Liver (tissue), 8 donors: ENCODE measurements at regions not wholly inside any gene's neighbourhood (a gene's known extent, or its start where the extent isn't known, plus 50 kb on each side); places are given as distances from the start of the nearest gene placed in this dataset.

Experiments
- DNase-seq: peaks from one replicate; pipeline ENCODE4 v3.0.0-alpha.2; 2017; ENCODE audit warnings: low spot score
- H3K27ac ChIP-seq, 2 donors: one replicate each; pipeline ENCODE4 v1.7.0; 2013; ENCODE audit warnings: inconsistent platforms in 2 of 2, low read length in 2 of 2, control low read depth in 1 of 2, low read depth in 1 of 2, mild to moderate bottlenecking in 1 of 2
- H3K27me3 ChIP-seq, 4 donors: one replicate each; pipeline versions ENCODE4 v1.6.1 to v1.7.0; 2013; ENCODE audit warnings: low read length in 3 of 4, inconsistent platforms in 1 of 4, mild to moderate bottlenecking in 1 of 4, moderate library complexity in 1 of 4; ENCODE audit not compliant: control insufficient read depth in 4 of 4, insufficient read depth in 4 of 4
- H3K36me3 ChIP-seq, 4 donors: one replicate each; pipeline versions ENCODE4 v1.6.1 to v1.7.0; 2013; ENCODE audit warnings: low read length in 3 of 4, mild to moderate bottlenecking in 3 of 4, low read depth in 1 of 4, moderate library complexity in 1 of 4; ENCODE audit not compliant: control insufficient read depth in 4 of 4, insufficient read depth in 3 of 4
- H3K4me1 ChIP-seq, 4 donors: one replicate each; pipeline versions ENCODE4 v1.6.1 to v1.7.0; 2013; ENCODE audit warnings: low read length in 3 of 4, mild to moderate bottlenecking in 3 of 4, moderate library complexity in 1 of 4; ENCODE audit not compliant: control insufficient read depth in 4 of 4, insufficient read depth in 4 of 4
- H3K4me3 ChIP-seq, 3 donors: one replicate each; pipeline versions ENCODE4 v1.6.1 to v1.7.0; 2013; ENCODE audit warnings: low read length in 3 of 3, control low read depth in 1 of 3, low read depth in 1 of 3, mild to moderate bottlenecking in 1 of 3
- H3K9ac ChIP-seq, 2 donors: one replicate each; pipeline ENCODE4 v1.7.0; 2013; ENCODE audit warnings: low read length in 2 of 2, mild to moderate bottlenecking in 2 of 2, moderate library complexity in 2 of 2, control low read depth in 1 of 2, low read depth in 1 of 2
- H3K9me3 ChIP-seq, 4 donors: one replicate each; pipeline versions ENCODE4 v1.6.1 to v1.7.0; 2013; ENCODE audit warnings: low read length in 3 of 4; ENCODE audit not compliant: control insufficient read depth in 4 of 4
- ATF3 ChIP-seq: IDR thresholded peaks from 2 replicates; pipeline ENCODE4 v1.6.1; 2016; ENCODE audit warnings: antibody characterized with exemption
- CTCF ChIP-seq: fragments of 150-350 bp; IDR thresholded peaks from 2 replicates; pipeline ENCODE4 v1.5.1; 2017; ENCODE audit warnings: improper control_type of control experiment, low read depth, low read length; ENCODE audit not compliant: missing input control
- EGR1 ChIP-seq, 2 donors: IDR thresholded peaks; 2 replicates each; pipeline ENCODE4 v1.6.1; 2016 to 2018; ENCODE audit warnings: antibody characterized with exemption in 2 of 2, low read depth in 2 of 2
- FOXA1 ChIP-seq: IDR thresholded peaks from 2 replicates; pipeline ENCODE4 v1.6.1; 2016; ENCODE audit warnings: antibody characterized with exemption
- FOXA2 ChIP-seq: IDR thresholded peaks from 2 replicates; pipeline ENCODE4 v1.6.1; 2016; ENCODE audit warnings: antibody characterized with exemption
- GABPA ChIP-seq, 2 donors: IDR thresholded peaks in 1 of 2; conservative IDR thresholded peaks in 1 of 2; 2 replicates each; pipeline ENCODE4 v1.6.1; 2016; ENCODE audit warnings: antibody characterized with exemption in 2 of 2, mild to moderate bottlenecking in 1 of 2, moderate library complexity in 1 of 2
- HNF4A ChIP-seq, 2 donors: conservative IDR thresholded peaks; 2 replicates each; pipeline ENCODE4 v1.6.1; 2016; ENCODE audit warnings: antibody characterized with exemption in 2 of 2, mild to moderate bottlenecking in 2 of 2
- HNF4G ChIP-seq: IDR thresholded peaks from 2 replicates; pipeline ENCODE4 v1.6.1; 2016; ENCODE audit warnings: antibody characterized with exemption
- JUND ChIP-seq, 2 donors: IDR thresholded peaks; 2 replicates each; pipeline ENCODE4 v1.6.1; 2016; ENCODE audit warnings: antibody characterized with exemption in 2 of 2
- MAX ChIP-seq: IDR thresholded peaks from 2 replicates; pipeline ENCODE4 v1.6.1; 2016; ENCODE audit warnings: antibody characterized with exemption
- NR2F2 ChIP-seq: IDR thresholded peaks from 2 replicates; pipeline ENCODE4 v1.6.1; 2016; ENCODE audit warnings: antibody characterized with exemption
- RAD21 ChIP-seq, 2 donors: IDR thresholded peaks; 2 replicates each; pipeline ENCODE4 v1.6.1; 2016; ENCODE audit warnings: antibody characterized with exemption in 2 of 2, mild to moderate bottlenecking in 2 of 2
- REST ChIP-seq: IDR thresholded peaks from 2 replicates; pipeline ENCODE4 v1.6.1; 2016; ENCODE audit warnings: antibody characterized with exemption, mild to moderate bottlenecking
- RXRA ChIP-seq, 2 donors: IDR thresholded peaks; 2 replicates each; pipeline ENCODE4 v1.6.1; 2017 to 2018; ENCODE audit warnings: antibody characterized with exemption in 2 of 2, mild to moderate bottlenecking in 1 of 2
- SP1 ChIP-seq: IDR thresholded peaks from 2 replicates; pipeline ENCODE4 v1.6.1; 2018; ENCODE audit warnings: antibody characterized with exemption, mild to moderate bottlenecking
- TAF1 ChIP-seq: conservative IDR thresholded peaks from 2 replicates; pipeline ENCODE4 v1.6.1; 2016; ENCODE audit warnings: antibody characterized with exemption, mild to moderate bottlenecking
- YY1 ChIP-seq: IDR thresholded peaks from 2 replicates; pipeline ENCODE4 v1.6.1; 2016; ENCODE audit warnings: antibody characterized with exemption, mild to moderate bottlenecking
- ZBTB33 ChIP-seq: IDR thresholded peaks from 2 replicates; pipeline ENCODE4 v1.6.1; 2016; ENCODE audit warnings: antibody characterized with exemption
- WGBS: extraction: QIAGEN DNeasy Blood & Tissue Kit; methylation state at CpG from one replicate; pipeline ENCODE4 v1.1.7; 2013; 5-methylcytosine and 5-hydroxymethylcytosine counted together
- donor health status: healthy.
- donor health status: healthy.
- donor health status: healthy.
- donor health status: healthy.
- donor health status: healthy.

GRCh38 chr7:27375958-27376357 is 133.4 kb downstream of the EVX1 start:
- no peak overlapping the region for H3K27ac ChIP-seq
- no peaks in the 10 kb centered on the region for H3K9me3 ChIP-seq
- no peak for TF ChIP-seq HNF4G
- TF ChIP-seq FOXA1: no peak
- no peak for TF ChIP-seq SP1
- no peak for TF ChIP-seq HNF4A (conservative IDR thresholded peaks at IDR 0.05)
- TF ChIP-seq NR2F2: no peak
- no peak for TF ChIP-seq CTCF
- TF ChIP-seq YY1: no peak
- TF ChIP-seq MAX: no peak
- TF ChIP-seq FOXA2: no peak
- TF ChIP-seq EGR1 (IDR thresholded peaks at IDR 0.05; ENCODE audit: low read depth in 2 of 2): no peak
- TF ChIP-seq RAD21 (IDR thresholded peaks at IDR 0.05): no peak
- TF ChIP-seq ZBTB33: no peak
- TF ChIP-seq RXRA (IDR thresholded peaks at IDR 0.05): no peak
- TF ChIP-seq REST: no peak
- TF ChIP-seq JUND (IDR thresholded peaks at IDR 0.05): no peak
- no peak for TF ChIP-seq TAF1
- TF ChIP-seq ATF3: no peak
- no peak for TF ChIP-seq GABPA (IDR thresholded peaks at IDR 0.05 in 1 of 2, conservative IDR thresholded peaks at IDR 0.05 in 1 of 2)
- H3K4me3 ChIP-seq: no peak overlapping the region
- 87% methylated on average over 5 of the region's 5 CpGs for WGBS
- no peak overlapping the region for H3K9ac ChIP-seq
- H3K4me1 ChIP-seq: no peaks in the 10 kb centered on the region
- no peaks in the 10 kb centered on the region for H3K36me3 ChIP-seq
- no peak for DNase-seq
- H3K27me3 ChIP-seq: no peaks in the 10 kb centered on the region

GRCh38 chr7:27377988-27378387 is 135.4 kb downstream of the EVX1 start:
- TF ChIP-seq RXRA (IDR thresholded peaks at IDR 0.05) (no peak), FOXA1 (no peak), RAD21 (IDR thresholded peaks at IDR 0.05) (no peak), REST (no peak), HNF4A (conservative IDR thresholded peaks at IDR 0.05) (no peak), ATF3 (no peak)
- Histone ChIP-seq H3K27me3 (no peaks in the 10 kb centered on the region), H3K9me3 (no peaks in the 10 kb centered on the region), H3K27ac (no peak overlapping the region), H3K4me1 (no peaks in the 10 kb centered on the region), H3K4me3 (no peak overlapping the region), H3K36me3 (no peaks in the 10 kb centered on the region), H3K9ac (no peak overlapping the region)
- DNase-seq: no peak
- WGBS: 81% methylated on average over 8 of the region's 8 CpGs
